DND-41 (cell line): ENCODE measurements at regions not wholly inside any gene's neighbourhood (a gene's known extent, or its start where the extent isn't known, plus 50 kb on each side); places are given as distances from the start of the nearest gene placed in this dataset.

Experiments
- ATAC-seq: fragments of 200-7000 bp; cut with Tn5 transposase; 3 replicates; pipeline ENCODE4 v1.9.1; 2021; ENCODE audit warnings: low read depth; ENCODE audit not compliant: insufficient read depth
- DNase-seq: peaks from one replicate; pipeline ENCODE4 v3.0.0-alpha.2; 2020
- H2AFZ ChIP-seq: 2 replicates; pipeline ENCODE4 v1.6.0; 2012; ENCODE audit warnings: low read depth, low read length
- H3K27ac ChIP-seq: 2 replicates; pipeline ENCODE4 v1.5.1; 2012; ENCODE audit warnings: low read length, inconsistent platforms
- H3K27me3 ChIP-seq: fragments of 200-600 bp; sonication (generic); 2 replicates; pipeline ENCODE4 v1.6.0; 2012; ENCODE audit warnings: low read length, mild to moderate bottlenecking, inconsistent platforms; ENCODE audit not compliant: insufficient read depth, poor library complexity
- H3K36me3 ChIP-seq: 2 replicates; pipeline ENCODE4 v1.5.1; 2012; ENCODE audit warnings: low read length, inconsistent platforms; ENCODE audit not compliant: insufficient read depth
- H3K4me1 ChIP-seq: 2 replicates; pipeline ENCODE4 v1.5.1; 2012; ENCODE audit warnings: mild to moderate bottlenecking, low read length; ENCODE audit not compliant: insufficient read depth
- H3K4me2 ChIP-seq: 2 replicates; pipeline ENCODE4 v1.6.0; 2012; ENCODE audit warnings: mild to moderate bottlenecking, moderate library complexity, low read length, inconsistent platforms; ENCODE audit not compliant: insufficient read depth
- H3K4me3 ChIP-seq, 2 experiments: fragments of 200-600 bp in 1 of 2; shearing (Covaris generic) in 1 of 2; 2 replicates each; pipeline ENCODE4 v1.5.1; 2012 to 2016; ENCODE audit warnings: inconsistent platforms in 2 of 2, low read length in 2 of 2, mild to moderate bottlenecking in 2 of 2, low read depth in 1 of 2, moderate library complexity in 1 of 2
- H3K79me2 ChIP-seq: 2 replicates; pipeline ENCODE4 v1.6.0; 2012; ENCODE audit warnings: low read length, inconsistent platforms; ENCODE audit not compliant: insufficient read depth
- H3K9ac ChIP-seq: 2 replicates; pipeline ENCODE4 v1.6.0; 2012; ENCODE audit warnings: low read depth, mild to moderate bottlenecking, inconsistent platforms, low read length, moderate library complexity
- H3K9me3 ChIP-seq: 2 replicates; pipeline ENCODE4 v1.5.1; 2012; ENCODE audit warnings: low read length, moderate library complexity, mild to moderate bottlenecking, inconsistent platforms; ENCODE audit not compliant: insufficient read depth, severe bottlenecking
- H4K20me1 ChIP-seq: 2 replicates; pipeline ENCODE4 v1.6.0; 2012; ENCODE audit warnings: low read length; ENCODE audit not compliant: insufficient read depth
- EZH2 ChIP-seq: IDR thresholded peaks from 3 replicates; pipeline ENCODE4 v1.6.1; 2012; ENCODE audit warnings: borderline replicate concordance, low read depth, mild to moderate bottlenecking, moderate library complexity, low read length, inconsistent platforms; ENCODE audit not compliant: severe bottlenecking
- TF ChIP-seq, protein P1 (sequence below): IDR thresholded peaks from 2 replicates; pipeline ENCODE4 v1.5.1; 2012; ENCODE audit warnings: borderline replicate concordance, low read length, moderate library complexity, mild to moderate bottlenecking; ENCODE audit not compliant: poor library complexity, severe bottlenecking; ENCODE audit errors: extremely low read depth

GRCh38 chr7:51980313-51980712, 663.7 kb upstream of the COBL start:
- no peaks in the 10 kb centered on the region for H3K36me3 ChIP-seq
- no peaks in the 10 kb centered on the region for H4K20me1 ChIP-seq
- no peaks in the 10 kb centered on the region for H3K4me1 ChIP-seq
- TF ChIP-seq EZH2, result no peak
- TF ChIP-seq, protein P1, sequence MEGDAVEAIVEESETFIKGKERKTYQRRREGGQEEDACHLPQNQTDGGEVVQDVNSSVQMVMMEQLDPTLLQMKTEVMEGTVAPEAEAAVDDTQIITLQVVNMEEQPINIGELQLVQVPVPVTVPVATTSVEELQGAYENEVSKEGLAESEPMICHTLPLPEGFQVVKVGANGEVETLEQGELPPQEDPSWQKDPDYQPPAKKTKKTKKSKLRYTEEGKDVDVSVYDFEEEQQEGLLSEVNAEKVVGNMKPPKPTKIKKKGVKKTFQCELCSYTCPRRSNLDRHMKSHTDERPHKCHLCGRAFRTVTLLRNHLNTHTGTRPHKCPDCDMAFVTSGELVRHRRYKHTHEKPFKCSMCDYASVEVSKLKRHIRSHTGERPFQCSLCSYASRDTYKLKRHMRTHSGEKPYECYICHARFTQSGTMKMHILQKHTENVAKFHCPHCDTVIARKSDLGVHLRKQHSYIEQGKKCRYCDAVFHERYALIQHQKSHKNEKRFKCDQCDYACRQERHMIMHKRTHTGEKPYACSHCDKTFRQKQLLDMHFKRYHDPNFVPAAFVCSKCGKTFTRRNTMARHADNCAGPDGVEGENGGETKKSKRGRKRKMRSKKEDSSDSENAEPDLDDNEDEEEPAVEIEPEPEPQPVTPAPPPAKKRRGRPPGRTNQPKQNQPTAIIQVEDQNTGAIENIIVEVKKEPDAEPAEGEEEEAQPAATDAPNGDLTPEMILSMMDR, result no peak
- no peak overlapping the region for H2AFZ ChIP-seq
- no peak overlapping the region for H3K4me2 ChIP-seq
- no peaks in the 10 kb centered on the region for H3K9me3 ChIP-seq
- ATAC-seq (no peak), DNase-seq (no peak)
- H3K79me2 ChIP-seq, result no peaks in the 10 kb centered on the region
- no peak overlapping the region for H3K4me3 ChIP-seq
- H3K9ac ChIP-seq, result no peak overlapping the region
- H3K27ac ChIP-seq, result no peak overlapping the region
- no peaks in the 10 kb centered on the region for H3K27me3 ChIP-seq

DNA sequence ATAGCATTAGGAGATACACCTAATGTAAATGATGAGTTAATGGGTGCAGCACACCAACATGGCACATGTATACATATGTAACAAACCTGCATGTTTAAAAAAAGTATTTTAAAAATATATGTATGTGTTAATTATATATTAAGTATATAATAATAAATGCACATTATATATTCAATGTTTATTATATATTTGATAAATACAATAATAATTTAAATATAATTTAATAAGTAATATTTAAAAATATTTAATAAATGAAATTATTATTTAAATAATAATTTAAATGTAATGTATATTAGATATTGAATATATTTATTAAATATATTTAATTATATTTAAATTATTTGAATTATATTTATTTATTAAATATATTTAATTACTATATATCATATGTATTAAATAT, 661.3 kb upstream of the COBL start:
- H3K4me3 ChIP-seq, result no peak overlapping the region
- H3K4me2 ChIP-seq, result no peak overlapping the region
- no peak for ATAC-seq
- no peak overlapping the region for H3K27ac ChIP-seq
- no peaks in the 10 kb centered on the region for H3K36me3 ChIP-seq
- no peak overlapping the region for H3K9ac ChIP-seq
- H3K9me3 ChIP-seq, result no peaks in the 10 kb centered on the region
- H4K20me1 ChIP-seq, result no peaks in the 10 kb centered on the region
- no peak overlapping the region for H2AFZ ChIP-seq
- H3K27me3 ChIP-seq, result no peaks in the 10 kb centered on the region
- DNase-seq, result no peak
- TF ChIP-seq EZH2, result no peak
- TF ChIP-seq, protein P1, result no peak
- no peaks in the 10 kb centered on the region for H3K4me1 ChIP-seq
- no peaks in the 10 kb centered on the region for H3K79me2 ChIP-seq

GRCh38 chr7:51973939-51974338, 657.3 kb upstream of the COBL start:
- H3K4me1 ChIP-seq, result no peaks in the 10 kb centered on the region
- ATAC-seq (no peak), DNase-seq (no peak)
- H3K4me3 ChIP-seq, result no peak overlapping the region
- no peaks in the 10 kb centered on the region for H4K20me1 ChIP-seq
- no peaks in the 10 kb centered on the region for H3K9me3 ChIP-seq
- H3K27me3 ChIP-seq, result no peaks in the 10 kb centered on the region
- no peak overlapping the region for H2AFZ ChIP-seq
- no peak overlapping the region for H3K9ac ChIP-seq
- TF ChIP-seq, protein P1, result no peak
- TF ChIP-seq EZH2, result no peak
- no peak overlapping the region for H3K4me2 ChIP-seq
- H3K79me2 ChIP-seq, result no peaks in the 10 kb centered on the region
- no peaks in the 10 kb centered on the region for H3K36me3 ChIP-seq
- H3K27ac ChIP-seq, result no peak overlapping the region

DNA sequence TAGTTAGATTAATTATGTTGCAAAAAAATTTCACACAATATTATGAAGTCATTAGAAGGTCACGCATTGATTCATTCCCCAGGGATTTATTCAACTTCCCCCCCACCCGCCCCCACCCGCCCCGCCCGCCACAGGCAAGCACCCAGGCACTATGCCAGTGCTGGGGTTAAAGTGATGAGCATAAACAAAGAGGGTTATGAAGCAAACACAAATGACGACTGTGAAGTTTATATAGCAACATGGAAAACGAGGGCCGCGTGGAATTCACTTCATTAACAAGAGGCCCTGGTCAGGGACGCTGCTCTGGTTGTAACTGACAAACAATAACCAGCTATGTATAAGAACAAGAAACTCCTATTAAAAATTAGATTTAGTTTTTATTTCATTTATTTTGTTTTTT, 656.5 kb upstream of the COBL start:
- H3K4me3 ChIP-seq, result no peak overlapping the region
- no peaks in the 10 kb centered on the region for H3K36me3 ChIP-seq
- no peaks in the 10 kb centered on the region for H3K79me2 ChIP-seq
- no peaks in the 10 kb centered on the region for H3K9me3 ChIP-seq
- TF ChIP-seq EZH2, result no peak
- TF ChIP-seq, protein P1, result no peak
- no peak overlapping the region for H3K27ac ChIP-seq
- no peak overlapping the region for H3K4me2 ChIP-seq
- no peaks in the 10 kb centered on the region for H3K27me3 ChIP-seq
- DNase-seq (no peak), ATAC-seq (no peak)
- no peaks in the 10 kb centered on the region for H3K4me1 ChIP-seq
- H3K9ac ChIP-seq, result no peak overlapping the region
- no peak overlapping the region for H2AFZ ChIP-seq
- no peaks in the 10 kb centered on the region for H4K20me1 ChIP-seq
